ENCODE measurements at regions not wholly inside any gene's neighbourhood (a gene's known extent, or its start where the extent isn't known, plus 50 kb on each side); places are given as distances from the start of the nearest gene placed in this dataset.

DNA sequence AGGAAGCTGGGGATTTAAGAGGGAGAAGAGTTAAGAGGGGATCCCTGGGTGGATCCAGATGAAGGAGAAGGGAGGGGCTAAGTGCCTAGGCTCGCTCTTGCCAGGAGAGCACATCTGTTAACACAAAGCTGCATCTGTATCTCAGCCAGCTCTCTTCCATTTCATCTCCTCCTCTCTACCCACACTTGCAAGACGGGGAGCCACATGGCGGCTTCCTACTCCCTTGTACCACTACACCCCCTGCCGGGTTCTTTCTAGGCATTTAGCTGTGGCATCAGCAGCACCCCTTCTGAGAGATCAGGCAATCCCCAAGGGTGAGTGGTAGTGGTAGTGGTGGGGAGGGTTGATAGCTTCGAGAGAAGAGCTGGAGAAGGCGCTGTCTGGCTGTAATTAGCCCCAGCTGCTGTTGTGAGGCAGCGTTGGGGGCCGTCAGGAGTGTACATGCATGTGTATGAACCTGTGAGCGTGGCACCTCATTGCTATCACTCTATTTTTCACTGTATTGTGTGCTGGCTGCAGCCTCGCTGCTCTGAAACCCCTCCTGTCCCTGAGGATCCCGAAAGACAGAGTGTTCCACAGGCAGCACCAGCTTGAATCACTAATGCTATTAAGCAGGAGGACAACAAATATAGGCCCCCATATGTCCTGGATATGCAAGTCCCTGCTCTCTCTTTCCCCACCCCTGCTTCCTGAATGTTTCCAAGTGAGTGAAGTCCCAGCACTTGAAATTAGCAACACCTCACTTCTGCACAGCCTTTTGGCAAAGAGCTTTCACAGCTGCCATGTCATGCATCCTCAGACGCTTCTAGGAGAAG, 73.7 kb downstream of the RTL9 start:
- no peak for FAIRE-seq

DNA sequence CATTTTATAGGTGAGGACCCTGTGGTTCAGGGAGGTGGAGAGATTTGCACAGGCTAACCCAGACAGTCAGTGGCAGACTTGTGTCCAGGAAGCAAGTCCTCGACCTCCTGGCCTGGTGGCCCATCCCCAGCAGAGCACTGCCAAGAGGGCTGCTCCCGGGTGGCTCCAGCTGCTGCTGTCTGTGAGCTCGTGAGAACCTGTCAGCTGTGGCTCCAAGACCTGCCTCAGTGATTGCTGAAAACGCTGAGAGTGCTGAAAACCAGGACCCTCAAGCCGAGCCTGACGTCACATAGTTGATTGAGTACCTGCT, 74.2 kb downstream of the RTL9 start:
- FAIRE-seq: no peak

DNA sequence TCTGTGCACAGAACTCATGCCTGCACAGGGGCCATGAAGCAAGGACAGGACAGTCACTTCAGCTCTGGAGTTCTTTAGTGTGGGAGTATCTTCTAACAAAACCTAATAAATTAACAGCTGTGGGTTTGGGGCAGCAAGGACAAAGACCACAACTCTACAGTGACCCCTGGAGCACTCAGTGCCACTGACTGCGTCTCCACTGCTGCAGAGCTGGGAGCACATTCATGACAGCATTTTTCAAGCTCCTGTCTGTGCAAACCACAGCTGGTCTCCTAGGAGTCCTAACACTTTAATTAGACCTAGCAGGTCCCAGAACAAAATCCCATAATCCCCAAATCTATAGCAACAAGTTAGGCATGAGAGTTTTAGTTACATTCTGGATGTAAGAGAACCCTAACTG, 76.5 kb downstream of the RTL9 start:
- no peak for FAIRE-seq

DNA sequence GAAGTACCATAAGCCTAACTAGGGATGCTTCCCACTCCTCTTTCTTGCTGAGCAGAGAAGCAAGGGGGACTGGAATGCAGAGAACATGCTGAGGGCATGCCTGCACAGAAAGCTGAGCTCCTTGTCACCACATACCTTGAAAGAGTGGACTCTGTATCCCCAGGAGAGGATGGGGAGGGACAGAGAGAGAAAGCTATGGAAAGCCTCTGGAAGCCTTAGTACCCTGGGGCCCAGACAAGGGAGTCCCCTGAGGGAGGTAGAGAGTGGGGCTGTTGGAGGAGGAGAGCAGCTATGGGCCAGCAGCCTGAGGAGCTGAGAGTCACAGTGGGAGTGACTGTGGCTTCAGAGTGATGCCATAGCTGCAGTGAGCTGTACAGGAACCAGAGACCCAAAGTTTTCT, 77.9 kb downstream of the RTL9 start:
- FAIRE-seq: no peak

DNA sequence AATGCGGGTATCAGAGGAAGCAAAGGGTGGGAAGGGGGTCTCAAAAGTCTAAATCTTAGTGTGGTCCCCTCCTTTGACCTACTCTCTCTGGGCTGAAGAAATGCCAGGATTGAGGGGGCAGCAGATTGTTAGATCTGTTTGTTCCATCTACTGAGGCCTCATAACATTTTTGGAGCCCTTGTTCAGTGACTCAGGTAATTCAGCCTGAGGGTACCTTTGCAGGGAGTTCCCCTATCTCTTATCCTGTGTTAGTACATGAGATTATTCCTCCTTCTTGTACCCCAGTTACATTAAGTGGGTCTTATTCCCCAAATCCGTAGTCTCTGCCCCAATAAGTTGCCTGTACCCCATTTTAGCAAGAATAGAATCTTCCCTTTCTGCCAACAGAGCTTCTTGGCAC, 79.0 kb downstream of the RTL9 start:
- FAIRE-seq: no peak

DNA sequence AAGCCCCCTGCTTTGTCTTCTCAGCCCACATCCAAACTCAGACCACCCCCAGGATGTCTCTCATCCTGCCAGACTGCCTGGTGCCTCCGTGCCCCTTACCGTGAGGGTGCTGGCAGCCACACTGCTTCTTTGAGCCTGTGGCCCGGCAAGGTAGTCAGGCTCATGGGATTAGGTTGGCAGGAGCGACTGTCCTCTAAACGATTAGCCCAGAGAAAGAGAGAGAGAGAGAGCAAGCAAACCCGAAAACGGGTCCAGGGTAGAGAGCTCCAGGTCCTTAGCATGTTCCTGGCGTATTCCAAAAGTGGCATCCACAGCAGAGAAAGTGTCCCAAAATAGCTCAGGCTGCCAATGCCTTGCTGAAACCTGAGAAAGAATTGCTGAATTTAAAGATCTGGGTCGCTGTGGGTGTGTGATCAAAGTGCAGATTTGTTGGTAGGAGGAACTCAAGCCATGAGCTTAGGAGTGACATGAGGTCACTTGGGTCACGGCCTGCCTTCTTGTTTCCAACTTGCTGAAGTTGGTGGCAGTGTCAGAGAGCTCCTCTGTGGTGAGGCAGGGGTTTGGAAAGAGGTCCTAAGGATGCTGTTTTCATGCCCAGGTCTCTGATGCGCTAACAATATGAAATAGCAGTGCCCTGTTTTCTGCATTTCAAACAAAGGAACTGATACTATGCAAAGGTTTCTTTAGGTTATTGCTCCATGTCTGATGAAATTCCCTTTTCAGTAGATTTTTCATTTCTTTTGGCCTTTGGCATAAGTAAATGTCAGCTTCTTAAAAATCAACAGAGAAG, 81.6 kb downstream of the RTL9 start:
- FAIRE-seq: no peak

DNA sequence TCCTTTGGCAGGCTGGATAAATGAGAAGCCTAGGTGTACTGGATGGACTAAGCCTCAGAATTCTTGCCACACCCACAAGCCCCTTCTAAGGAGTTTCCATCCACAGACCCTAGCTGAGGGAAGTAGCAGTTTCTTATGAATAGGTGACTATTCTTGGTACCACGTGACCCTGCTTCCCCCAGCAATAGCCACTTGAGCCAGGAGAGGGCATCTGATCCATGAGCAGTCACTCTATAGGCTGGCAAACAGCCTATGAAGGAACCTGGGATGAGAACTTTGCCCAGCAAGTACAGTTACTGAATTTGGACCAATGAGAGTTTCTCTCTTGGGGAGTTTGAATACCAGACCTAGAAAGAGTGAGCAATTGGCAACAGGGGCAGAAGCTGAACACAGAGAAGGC, 84.0 kb downstream of the RTL9 start:
- FAIRE-seq: no peak

DNA sequence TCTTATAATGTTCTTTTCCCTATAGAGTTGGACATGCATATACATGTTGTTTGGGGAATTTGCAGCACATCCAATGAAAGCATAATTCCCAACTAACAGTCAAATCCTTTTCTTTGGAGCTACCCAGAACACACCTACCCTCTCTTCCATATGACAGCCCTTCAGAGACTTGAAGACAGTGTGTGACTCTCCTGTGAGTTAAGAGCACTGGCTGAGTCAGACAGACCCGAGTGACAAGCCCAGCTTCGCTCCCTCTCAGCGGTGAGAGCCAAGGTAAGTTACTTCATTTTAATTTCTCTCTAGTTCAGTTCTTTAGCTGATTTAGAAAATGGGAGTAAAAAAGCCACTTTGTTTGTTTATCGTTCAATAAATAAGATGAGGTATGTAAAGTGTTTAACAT, 86.3 kb downstream of the RTL9 start:
- no peak for FAIRE-seq

DNA sequence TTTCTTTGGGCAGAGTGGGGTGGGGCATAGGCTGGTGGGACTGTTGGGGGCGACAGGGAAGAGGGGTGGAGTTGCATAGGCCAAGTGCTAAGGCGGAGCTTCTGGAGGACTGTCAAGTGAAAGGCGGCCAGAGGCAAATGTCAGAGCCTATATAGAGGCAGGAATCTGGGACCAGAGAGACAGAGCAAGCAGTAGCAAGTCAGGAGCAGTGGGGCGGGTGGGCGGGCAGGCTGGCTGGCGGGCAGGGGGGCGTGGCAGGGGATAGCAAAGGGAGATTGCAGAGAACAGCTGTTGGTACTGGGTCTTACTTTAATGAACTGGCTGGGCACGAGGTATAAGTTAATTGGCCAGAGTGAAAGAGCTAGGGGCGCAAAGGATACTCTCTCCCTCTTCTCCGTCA, 89.8 kb downstream of the RTL9 start:
- FAIRE-seq: no peak

DNA sequence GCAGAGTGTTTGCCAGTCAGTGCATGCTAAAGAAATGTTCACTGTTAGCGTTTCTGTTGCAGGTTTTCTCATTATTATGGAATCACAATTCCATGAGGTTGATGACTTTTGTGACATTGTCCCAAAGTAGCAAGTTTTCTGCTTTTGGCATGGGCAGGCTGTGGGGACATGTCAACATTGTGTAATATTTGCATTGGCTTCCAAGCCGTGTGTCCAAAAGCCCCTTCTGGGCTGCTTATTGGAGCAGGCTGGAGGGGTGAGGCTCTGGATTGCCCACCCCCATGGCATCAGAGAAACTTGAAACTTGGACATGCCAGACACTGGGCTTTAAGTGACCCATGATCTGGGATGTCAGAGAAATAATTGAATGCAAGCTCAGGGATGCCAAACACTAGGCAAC, 90.7 kb downstream of the RTL9 start:
- FAIRE-seq: no peak

DNA sequence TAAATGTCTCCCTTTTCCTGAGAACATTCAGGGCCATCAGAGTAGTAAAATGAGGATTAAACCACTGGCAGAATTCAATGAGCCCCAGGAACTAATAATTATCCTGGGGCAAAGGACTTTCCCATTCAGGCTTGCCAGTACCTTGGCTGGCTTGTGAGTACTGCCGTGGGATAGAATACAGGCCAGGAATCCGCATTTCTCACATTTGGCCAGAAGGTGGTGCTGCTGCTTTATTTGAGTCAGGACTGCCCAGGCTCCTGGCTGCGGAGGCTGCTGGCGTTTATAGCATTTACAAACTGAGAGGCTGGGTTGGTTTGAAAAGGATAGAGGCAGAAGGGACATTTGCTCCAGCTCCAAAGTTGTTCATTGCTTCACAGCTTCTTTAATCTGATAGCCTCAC, 91.4 kb downstream of the RTL9 start:
- peak; percentile 84 for FAIRE-seq

DNA sequence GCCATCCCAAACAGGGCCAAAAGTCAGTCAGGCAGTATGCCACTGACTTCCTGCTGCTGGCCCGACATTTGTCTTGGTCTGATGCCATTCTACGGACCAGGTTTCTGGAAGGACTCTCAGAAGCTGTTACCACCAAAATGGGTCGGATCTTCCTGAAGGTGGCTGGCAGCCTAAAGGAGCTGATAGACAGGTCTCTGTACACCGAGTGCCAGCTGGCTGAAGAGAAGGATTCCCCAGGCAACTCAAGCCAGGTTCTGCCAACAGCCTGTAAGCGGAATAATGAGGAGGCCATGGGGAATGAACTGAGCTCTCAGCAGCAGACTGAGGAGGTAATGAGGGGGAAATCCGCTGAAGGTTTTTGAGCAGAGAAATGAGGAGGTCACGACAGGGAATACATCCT, 95.7 kb downstream of the RTL9 start:
- FAIRE-seq: no peak

DNA sequence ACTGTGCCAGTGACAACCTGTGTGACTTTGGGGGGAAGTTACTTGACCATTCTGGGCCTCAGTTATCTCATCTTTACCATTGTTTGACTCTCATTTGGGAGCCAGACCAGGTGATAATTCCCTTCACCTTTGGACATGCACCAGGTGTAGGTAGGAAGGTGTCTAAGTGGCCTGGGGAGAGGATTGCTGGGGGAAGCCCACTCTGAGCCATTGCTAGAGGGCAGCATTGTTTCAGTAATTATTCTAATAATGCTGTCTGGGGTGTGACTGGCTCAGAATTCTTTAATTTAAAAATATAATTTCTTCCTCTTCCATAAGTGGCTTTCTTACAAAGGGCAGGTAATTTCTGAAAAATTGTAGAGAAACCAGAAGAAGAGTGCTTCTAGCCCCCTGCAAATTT, 104.3 kb downstream of the RTL9 start:
- no peak for FAIRE-seq

DNA sequence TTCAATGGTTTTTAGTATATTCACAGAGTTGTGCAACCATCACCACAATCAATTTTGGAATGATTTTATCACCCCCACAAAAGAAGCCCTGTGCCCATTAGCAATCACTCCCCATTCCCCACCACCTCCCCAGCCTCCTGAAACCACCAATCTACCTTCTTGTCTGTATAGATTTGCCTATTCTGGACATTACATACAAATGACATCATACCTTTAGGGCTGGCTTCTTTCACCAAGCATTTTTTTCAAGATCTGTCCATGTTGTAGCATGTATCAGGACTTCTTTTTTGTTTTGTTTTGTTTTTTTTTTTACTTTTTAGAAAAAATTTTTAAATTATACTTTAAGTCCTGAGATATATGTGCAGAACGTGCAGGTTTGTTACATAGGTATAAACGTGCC, 108.1 kb downstream of the RTL9 start:
- no peak for FAIRE-seq

DNA sequence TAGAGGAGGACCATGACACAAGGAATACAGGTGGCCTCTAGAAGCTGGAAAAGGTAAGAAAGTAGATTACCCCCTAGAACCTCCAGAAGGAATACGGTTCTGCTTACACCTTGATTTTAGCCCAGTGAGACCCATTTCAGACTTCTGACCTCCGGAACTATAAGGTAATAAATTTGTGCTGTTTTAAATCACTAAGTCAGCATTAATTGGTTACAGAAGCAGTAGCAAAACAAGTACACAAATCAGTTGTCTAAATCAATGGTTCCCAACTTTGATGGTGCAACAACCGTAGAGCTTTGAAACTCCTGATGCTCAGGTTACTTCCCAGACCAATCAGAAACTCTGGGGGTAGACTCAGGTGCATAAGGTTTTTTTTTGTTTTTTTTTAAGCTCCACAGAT, 113.6 kb downstream of the RTL9 start:
- no peak for FAIRE-seq

DNA sequence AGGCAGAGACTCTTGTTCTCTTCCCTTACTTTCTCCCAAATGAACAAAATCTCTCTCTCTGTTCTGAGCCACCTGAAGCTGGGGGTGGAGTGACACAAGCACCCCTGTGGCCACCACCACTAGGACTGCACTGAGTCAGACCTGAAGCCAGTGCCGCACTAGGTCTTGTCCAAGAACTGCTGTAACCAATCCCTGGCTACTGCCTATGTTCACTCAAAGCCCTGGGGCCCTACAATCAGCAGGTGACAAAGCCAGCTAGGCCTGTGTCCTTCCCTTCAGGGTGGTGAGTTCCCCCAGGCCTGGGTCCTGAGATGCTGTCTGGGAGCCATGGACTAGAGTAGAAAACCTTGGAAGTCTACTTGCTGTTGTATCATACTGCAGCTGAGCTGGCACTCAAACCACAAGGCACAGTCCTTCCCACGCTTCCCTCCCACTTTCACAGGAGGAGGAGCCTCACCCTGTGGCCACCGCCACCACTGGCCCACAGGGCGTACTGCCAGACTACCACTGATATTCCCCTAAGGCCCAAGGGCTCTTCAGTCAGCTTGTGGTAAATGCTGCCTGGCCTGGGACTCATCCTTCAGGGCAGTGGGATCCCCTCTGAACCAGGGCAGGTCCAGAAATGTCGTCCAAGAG, 119.1 kb downstream of the RTL9 start:
- FAIRE-seq: no peak

DNA sequence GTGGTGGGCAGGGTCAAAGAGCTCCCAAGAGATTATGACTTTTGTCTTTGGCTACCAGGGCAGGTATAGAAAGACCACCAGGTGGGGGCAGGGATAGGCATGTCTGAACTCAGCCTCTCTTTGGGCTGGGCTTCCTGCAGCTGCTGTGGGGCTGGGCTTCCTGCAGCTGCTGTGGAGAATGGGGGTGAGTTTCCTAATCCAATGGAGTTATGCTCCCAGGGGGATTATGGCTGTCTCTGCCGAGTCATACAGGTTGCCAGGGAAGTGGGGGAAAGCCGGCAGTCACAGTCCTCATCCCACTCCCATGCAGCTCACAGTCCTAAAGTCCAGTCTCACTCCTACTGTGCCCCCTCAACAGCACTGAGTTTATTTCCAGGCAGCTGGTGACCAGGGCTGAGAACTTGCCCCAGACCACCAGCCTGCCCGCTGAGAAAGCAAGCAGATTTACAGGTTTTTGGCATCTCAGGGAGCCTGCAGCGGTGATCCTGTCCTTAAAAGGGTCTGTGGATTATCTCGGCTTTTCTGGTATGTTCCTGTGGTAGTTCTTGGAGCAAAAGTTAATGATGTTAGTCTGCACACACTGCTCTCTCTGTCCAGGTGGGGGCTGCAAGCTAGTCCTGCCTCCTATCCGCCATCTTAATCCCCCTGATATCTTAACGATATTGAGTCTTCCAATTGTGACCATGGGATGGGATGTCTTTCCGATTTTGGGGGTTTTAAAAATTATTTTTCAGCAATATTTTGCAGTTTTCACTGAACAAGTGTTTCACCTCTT, 133.4 kb downstream of the RTL9 start:
- no peak for FAIRE-seq

DNA sequence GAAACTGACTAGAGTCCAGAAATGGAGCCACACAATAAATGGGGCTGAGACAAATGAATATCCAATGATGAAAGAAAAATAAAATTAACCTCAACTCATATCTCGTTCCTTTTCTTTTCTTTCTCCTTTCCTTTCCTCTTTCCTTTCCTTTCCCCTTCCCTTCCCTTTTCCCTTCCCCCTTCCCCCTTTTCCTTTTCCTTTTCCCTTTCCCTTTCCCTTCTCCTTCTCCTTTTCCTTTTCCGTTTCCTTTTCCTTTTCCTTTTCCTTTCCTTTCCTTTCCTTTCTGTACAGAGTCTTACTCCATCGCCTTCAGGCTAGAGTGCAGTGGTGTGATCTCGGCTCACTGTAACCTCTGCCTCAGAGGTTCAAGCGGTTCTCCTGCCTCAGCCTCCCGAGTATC, 146.3 kb downstream of the RTL9 start:
- FAIRE-seq: no peak

DNA sequence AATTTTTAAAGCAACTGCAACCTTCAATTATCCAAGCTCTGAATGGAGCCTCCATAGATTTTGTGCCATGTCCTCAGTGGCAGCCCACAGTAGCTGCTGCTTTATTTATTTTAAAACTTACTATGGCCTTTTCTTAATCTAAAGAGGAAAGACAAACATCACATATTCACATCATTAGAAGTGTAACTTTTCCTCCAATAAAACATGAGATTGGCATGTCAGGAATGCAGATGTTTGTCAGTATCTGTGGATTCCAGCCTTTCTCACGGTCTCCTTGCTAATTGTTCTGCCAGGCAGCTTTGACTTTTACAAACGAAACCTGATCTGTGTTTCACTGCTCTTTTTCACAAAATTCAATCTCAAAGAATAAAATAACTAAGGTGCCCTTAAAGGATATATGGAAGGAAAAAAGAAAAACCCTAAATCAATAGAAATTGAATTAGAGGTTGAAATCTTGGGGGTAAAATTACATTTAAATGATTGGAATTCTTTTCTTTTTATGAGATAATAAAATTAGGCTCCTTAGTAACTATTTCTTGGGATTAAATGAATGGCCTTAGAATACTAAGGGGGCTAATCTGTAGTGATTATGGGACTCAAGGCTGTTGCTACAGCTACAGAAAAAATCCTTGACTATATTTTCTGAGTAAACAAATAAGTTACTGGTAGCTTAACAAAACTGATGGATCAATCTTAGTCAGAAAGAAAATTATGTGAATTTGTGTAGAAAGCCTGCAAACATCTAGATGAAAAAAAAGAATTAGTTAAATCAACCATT, 151.3 kb downstream of the RTL9 start:
- FAIRE-seq: no peak

DNA sequence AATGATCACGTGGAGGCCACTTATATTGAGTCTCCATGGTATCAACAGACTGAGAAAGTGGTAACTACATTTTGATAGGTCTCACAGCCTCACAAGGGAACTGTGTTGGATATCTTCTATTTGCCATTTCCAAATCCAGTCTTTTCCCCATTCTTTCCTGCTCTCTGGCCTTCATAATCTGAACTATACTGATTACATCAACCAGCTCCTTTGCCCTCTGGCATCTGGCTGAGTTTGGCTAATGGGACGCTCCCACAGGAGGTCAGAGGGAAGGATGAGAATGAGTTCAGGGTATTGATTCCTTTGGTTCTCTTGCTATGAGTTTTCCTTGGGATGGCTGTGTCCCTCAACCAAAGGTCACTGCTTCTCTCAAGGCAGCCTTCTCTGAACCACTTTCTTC, 152.6 kb downstream of the RTL9 start:
- no peak for FAIRE-seq

DNA sequence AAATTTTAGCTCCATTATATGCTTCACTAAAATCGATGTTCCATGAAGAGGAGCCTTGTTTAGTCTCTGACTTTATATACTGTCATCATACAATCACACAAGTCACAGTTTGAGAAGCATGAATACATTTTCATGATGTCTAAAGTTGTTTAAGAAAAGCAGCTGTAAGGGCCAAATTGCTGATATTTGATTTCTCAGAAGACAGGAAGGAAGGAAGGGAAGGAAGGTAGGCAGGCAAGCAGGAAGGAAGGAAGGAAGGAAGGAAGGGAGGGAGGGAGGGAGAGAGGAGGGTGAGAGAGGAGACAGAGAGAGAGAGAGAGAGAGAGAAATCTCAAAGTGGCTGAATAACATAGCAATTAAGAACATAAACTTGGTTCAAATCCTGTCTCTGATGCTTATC, 153.7 kb downstream of the RTL9 start:
- no peak for FAIRE-seq

DNA sequence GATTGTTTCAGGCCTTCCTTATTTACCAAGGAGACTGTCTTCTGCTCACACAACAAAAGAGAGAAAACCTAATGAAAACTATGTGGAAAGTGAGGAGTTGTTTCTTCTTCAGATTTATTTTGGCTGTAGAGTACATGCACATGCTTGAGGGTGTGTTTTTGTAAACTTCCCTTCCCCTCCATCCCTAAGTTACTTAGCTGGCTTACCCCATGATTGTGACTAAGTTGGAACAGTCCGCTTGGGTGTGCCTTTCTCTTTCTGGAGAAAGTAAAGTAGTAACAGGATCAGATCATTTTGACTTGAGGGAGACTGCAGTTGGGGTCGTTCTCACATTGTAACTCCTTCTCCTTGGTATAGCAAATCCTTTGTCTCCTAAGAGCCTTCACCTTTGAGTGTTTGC, 155.9 kb downstream of the RTL9 start:
- no peak for FAIRE-seq

DNA sequence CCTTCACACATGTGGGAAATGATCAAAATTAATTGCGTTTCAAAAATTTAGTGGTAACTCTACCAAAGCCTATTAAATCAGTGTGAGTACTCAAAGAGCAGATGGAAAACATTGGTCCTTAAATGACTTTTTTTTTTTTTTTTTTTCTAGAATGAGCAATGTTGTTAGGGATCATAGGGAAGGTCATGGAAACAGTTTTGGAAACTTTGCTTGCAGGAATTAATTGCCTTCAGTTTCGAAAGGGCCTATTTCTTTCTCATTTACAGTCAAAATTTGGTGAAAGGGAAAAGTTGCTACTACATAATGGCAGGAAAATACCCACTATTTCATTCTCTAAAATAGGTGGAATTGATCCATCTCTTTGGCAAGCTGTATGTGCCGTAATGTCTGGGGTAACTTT, 160.9 kb downstream of the RTL9 start:
- no peak for FAIRE-seq
